ENCODE measurements at regions not wholly inside any gene's neighbourhood (a gene's known extent, or its start where the extent isn't known, plus 50 kb on each side); places are given as distances from the start of the nearest gene placed in this dataset.
A peak's percentile ranks its signal among the peaks of the same experiment; 100 is the strongest.

DNA sequence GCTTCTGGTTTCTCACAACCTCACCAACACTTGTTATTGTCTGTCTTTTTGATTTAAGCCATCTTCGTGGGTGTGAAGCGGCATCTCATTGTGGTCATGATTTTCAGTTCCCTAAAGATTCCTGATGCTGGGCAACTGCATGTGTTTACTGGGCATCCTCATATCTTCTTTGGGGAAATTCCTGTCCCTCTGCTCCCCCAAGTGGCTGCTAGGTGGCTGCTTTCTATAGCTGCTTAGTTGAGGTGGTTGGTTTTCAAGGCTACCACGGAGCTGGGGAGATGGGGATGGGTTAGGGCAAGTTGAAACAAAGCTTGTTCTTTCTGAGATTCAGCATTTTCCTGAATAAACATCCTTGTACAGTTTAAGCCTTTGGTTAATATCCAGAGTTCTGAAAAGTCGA lies 403.9 kb upstream of the SULF2 start:
- Histone ChIP-seq H3K27me3 (ENCODE audit: low read depth, low read length) (no peaks in the 10 kb centered on the region), H3K79me2 (ENCODE audit: low read length) (no peaks in the 10 kb centered on the region), H3K4me2 (ENCODE audit: low read length) (no peak overlapping the region), H2AFZ (ENCODE audit: low read depth, low read length) (no peak overlapping the region), H4K20me1 (ENCODE audit: insufficient read depth, low read length) (no peaks in the 10 kb centered on the region), H3K36me3 (replicated peaks; ENCODE audit: low read depth, low read length) (no peaks in the 10 kb centered on the region), H3K4me3 (ENCODE audit: low read length) (no peak overlapping the region), H3K27ac (ENCODE audit: low read length) (no peak overlapping the region), H3K9me3 (ENCODE audit: insufficient read depth, low read length) (no peaks in the 10 kb centered on the region), H3K9ac (ENCODE audit: low read length) (no peak overlapping the region), H3K4me1 (ENCODE audit: low read length) (no peaks in the 10 kb centered on the region)
- TF ChIP-seq, protein P1, sequence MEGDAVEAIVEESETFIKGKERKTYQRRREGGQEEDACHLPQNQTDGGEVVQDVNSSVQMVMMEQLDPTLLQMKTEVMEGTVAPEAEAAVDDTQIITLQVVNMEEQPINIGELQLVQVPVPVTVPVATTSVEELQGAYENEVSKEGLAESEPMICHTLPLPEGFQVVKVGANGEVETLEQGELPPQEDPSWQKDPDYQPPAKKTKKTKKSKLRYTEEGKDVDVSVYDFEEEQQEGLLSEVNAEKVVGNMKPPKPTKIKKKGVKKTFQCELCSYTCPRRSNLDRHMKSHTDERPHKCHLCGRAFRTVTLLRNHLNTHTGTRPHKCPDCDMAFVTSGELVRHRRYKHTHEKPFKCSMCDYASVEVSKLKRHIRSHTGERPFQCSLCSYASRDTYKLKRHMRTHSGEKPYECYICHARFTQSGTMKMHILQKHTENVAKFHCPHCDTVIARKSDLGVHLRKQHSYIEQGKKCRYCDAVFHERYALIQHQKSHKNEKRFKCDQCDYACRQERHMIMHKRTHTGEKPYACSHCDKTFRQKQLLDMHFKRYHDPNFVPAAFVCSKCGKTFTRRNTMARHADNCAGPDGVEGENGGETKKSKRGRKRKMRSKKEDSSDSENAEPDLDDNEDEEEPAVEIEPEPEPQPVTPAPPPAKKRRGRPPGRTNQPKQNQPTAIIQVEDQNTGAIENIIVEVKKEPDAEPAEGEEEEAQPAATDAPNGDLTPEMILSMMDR (IDR thresholded peaks at IDR 0.05; ENCODE audit: low read depth, low read length), result peak; percentile 87
- no peak for TF ChIP-seq EZH2phosphoT487 (IDR thresholded peaks at IDR 0.05; ENCODE audit: low read depth)

DNA sequence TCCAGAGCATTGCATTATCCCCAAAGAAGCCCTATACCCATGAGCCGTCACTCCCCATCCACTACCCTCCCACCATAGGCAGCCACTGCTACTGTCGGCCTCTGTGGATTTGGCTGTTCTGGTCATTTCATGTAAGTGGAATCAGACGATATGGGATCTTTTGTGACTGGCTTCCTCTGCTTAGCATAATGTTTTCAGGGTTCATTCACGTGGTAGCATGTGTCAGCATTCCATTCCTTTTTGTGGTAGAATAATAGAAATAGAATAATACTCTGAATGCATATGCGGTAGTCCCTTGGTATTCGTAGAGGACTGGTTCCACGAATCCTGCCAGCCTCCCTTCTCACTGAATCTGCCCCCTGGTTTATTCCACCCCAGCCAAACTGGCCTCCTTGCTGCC lies 402.6 kb upstream of the SULF2 start:
- no peak for TF ChIP-seq EZH2phosphoT487 (IDR thresholded peaks at IDR 0.05; ENCODE audit: low read depth)
- TF ChIP-seq, protein P1 (IDR thresholded peaks at IDR 0.05; ENCODE audit: low read depth, low read length), result no peak
- Histone ChIP-seq H3K4me2 (ENCODE audit: low read length) (no peak overlapping the region), H3K36me3 (replicated peaks; ENCODE audit: low read depth, low read length) (no peaks in the 10 kb centered on the region), H3K9ac (ENCODE audit: low read length) (no peak overlapping the region), H3K4me3 (ENCODE audit: low read length) (no peak overlapping the region), H4K20me1 (ENCODE audit: insufficient read depth, low read length) (no peaks in the 10 kb centered on the region), H3K79me2 (ENCODE audit: low read length) (no peaks in the 10 kb centered on the region), H2AFZ (ENCODE audit: low read depth, low read length) (no peak overlapping the region), H3K4me1 (ENCODE audit: low read length) (no peaks in the 10 kb centered on the region), H3K9me3 (ENCODE audit: insufficient read depth, low read length) (no peaks in the 10 kb centered on the region), H3K27me3 (ENCODE audit: low read depth, low read length) (0 out of 2 replicates have a peak, but pooled peaks cover 5% of the 10 kb centered on the region), H3K27ac (ENCODE audit: low read length) (no peak overlapping the region)

DNA sequence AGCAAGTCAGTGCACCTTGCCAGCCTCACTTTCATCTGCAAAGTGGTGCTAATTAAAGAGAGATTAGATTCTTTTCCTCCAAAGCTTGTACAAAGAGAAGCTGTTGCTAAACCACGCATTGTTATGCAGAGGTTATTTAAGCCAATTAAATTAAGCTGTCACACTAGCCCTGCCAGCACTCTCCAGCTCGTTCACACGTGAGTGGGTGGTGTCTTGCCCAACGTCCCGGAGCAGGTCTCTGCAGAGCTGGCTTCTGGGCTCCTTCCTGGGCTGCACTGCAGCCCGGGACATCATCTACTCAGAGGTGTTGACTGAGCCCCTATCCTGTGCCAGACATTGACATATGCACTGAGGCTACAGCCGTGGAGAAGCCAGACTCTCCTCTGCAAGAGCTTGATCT lies 401.6 kb upstream of the SULF2 start:
- Histone ChIP-seq H3K4me1 (ENCODE audit: low read length) (no peaks in the 10 kb centered on the region), H4K20me1 (ENCODE audit: insufficient read depth, low read length) (no peaks in the 10 kb centered on the region), H3K4me3 (ENCODE audit: low read length) (no peak overlapping the region), H2AFZ (ENCODE audit: low read depth, low read length) (no peak overlapping the region), H3K79me2 (ENCODE audit: low read length) (no peaks in the 10 kb centered on the region), H3K9ac (ENCODE audit: low read length) (no peak overlapping the region), H3K4me2 (ENCODE audit: low read length) (no peak overlapping the region), H3K9me3 (ENCODE audit: insufficient read depth, low read length) (no peaks in the 10 kb centered on the region), H3K27me3 (ENCODE audit: low read depth, low read length) (0 out of 2 replicates have a peak, but pooled peaks cover 5% of the 10 kb centered on the region), H3K27ac (ENCODE audit: low read length) (no peak overlapping the region), H3K36me3 (replicated peaks; ENCODE audit: low read depth, low read length) (no peaks in the 10 kb centered on the region)
- TF ChIP-seq, protein P1 (IDR thresholded peaks at IDR 0.05; ENCODE audit: low read depth, low read length), result no peak
- no peak for TF ChIP-seq EZH2phosphoT487 (IDR thresholded peaks at IDR 0.05; ENCODE audit: low read depth)

DNA sequence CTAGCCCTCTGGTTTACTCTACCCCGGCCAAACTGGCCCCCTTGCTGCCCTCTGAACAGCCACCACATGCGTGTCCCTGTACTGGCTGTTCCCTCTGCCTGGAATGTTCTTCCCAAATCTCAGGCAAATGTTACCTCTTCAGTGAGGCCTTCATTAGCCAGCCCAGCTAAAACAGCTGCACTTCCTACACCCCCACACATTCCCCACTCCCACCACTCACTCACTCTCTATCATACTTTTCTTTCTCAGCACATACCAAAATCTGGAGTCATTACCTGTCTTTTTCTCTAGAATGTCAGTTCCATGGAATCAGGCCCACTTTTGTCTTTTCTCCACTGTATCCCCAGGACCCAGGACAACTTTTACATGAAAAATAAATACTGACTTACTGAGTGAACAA lies 401.2 kb upstream of the SULF2 start:
- no peak for TF ChIP-seq EZH2phosphoT487 (IDR thresholded peaks at IDR 0.05; ENCODE audit: low read depth)
- TF ChIP-seq, protein P1 (IDR thresholded peaks at IDR 0.05; ENCODE audit: low read depth, low read length), result no peak

More for the DNA sequence above, 401.2 kb upstream of the SULF2 start:
- H3K36me3 ChIP-seq (replicated peaks; ENCODE audit: low read depth, low read length), result no peaks in the 10 kb centered on the region
- no peaks in the 10 kb centered on the region for H4K20me1 ChIP-seq (ENCODE audit: insufficient read depth, low read length)
- H3K9me3 ChIP-seq (ENCODE audit: insufficient read depth, low read length), result no peaks in the 10 kb centered on the region
- H2AFZ ChIP-seq (ENCODE audit: low read depth, low read length), result no peak overlapping the region
- no peak overlapping the region for H3K27ac ChIP-seq (ENCODE audit: low read length)
- no peaks in the 10 kb centered on the region for H3K4me1 ChIP-seq (ENCODE audit: low read length)
- H3K4me2 ChIP-seq (ENCODE audit: low read length), result no peak overlapping the region
- 0 out of 2 replicates have a peak, but pooled peaks cover 5% of the 10 kb centered on the region for H3K27me3 ChIP-seq (ENCODE audit: low read depth, low read length)
- H3K9ac ChIP-seq (ENCODE audit: low read length), result no peak overlapping the region
- no peak overlapping the region for H3K4me3 ChIP-seq (ENCODE audit: low read length)
- no peaks in the 10 kb centered on the region for H3K79me2 ChIP-seq (ENCODE audit: low read length)
